ENCODE measurements at regions not wholly inside any gene's neighbourhood (a gene's known extent, or its start where the extent isn't known, plus 50 kb on each side); places are given as distances from the start of the nearest gene placed in this dataset.

DNA sequence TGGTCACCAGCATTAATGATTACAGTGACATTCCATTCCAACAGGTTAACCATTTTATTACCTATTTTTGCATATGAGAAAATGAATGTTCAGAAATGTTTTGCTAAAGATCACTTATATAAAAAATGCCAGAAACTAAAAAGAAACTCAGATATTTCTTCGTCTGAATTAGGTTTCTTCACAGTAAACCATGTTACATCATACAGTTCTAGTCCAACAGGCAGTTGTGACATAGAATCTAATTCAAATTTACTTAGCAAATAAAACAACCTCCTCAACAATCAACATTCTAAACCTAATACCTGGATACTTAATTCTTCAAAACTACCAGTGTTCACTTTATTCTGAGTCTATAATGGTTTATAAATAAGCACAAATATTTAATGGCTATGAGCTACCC is 416.3 kb upstream of the LRRTM4 start:
- no peak for DNase-seq (ENCODE audit: low read depth)
- H3K4me3 ChIP-seq (ENCODE audit: low read depth, low read length), result no peak overlapping the region
- no peak for TF ChIP-seq CTCF (IDR thresholded peaks at IDR 0.05; ENCODE audit: insufficient read depth, low read depth, low read length)

DNA sequence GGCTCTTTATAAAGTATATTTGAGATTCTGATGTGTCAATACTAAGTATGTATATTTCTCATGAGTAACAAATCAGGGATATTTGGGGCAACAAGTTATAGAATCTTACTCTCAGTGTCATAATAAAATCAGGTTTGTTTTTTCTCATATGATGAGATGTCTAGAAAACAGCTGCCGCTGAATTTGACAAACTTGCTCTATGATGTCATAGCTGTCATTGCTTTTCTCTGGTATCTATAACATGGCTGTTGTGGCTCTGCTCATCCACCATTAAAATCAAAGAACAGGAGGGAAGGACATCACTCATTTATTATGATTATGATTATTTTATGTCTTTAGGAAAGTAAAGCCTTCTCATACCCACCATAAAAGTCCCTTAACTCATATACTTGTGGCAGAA is 417.2 kb upstream of the LRRTM4 start:
- DNase-seq (ENCODE audit: low read depth), result no peak
- H3K4me3 ChIP-seq (ENCODE audit: low read depth, low read length), result no peak overlapping the region
- no peak for TF ChIP-seq CTCF (IDR thresholded peaks at IDR 0.05; ENCODE audit: insufficient read depth, low read depth, low read length)

DNA sequence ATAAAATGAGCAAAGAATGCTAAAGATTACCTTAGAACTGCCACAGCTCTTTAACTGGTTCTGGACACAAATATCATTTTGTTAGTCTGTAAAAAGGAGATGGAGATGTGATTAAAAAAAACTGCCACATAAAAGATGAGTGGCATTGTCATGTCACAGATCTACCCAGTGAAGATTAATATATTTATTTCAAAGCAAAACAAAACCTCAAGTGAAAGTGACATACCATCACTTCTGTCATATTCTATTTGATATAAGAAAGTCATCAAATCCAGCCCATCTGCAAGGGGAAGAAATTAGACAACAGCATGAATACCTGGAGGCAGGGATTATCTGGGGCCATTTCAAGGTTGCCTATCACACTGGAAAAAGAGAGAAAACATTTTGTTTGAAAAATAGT is 417.6 kb upstream of the LRRTM4 start:
- no peak overlapping the region for H3K4me3 ChIP-seq (ENCODE audit: low read depth, low read length)
- no peak for TF ChIP-seq CTCF (IDR thresholded peaks at IDR 0.05; ENCODE audit: insufficient read depth, low read depth, low read length)
- no peak for DNase-seq (ENCODE audit: low read depth)

- H3K4me3 ChIP-seq (ENCODE audit: low read depth, low read length), result no peak overlapping the region
- TF ChIP-seq CTCF (IDR thresholded peaks at IDR 0.05; ENCODE audit: insufficient read depth, low read depth, low read length), result no peak
- no peak for DNase-seq (ENCODE audit: low read depth)
These were observed 432.8 kb upstream of the LRRTM4 start for GRCh38 chr2:77954931-77955330.

DNA sequence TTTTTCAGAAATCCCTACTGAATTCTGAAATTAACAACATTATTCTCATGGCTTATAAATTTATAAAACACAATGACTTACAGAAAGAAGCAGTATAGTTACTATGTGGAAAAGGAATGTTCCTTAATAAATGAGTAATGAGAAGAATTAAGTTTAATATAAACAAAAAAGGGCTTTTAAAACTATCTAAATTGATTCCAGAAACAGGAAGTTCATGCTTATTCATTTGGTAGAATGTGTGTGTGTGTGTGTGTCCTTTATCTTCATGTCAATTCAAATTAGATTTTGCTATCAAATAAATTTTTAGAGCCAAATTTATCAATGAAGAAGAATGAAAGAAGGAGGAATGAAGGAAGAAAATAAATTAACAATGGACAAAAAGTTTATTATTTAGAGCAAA is 440.8 kb upstream of the LRRTM4 start:
- H3K4me3 ChIP-seq (ENCODE audit: low read depth, low read length), result no peak overlapping the region
- no peak for TF ChIP-seq CTCF (IDR thresholded peaks at IDR 0.05; ENCODE audit: insufficient read depth, low read depth, low read length)
- DNase-seq (ENCODE audit: low read depth), result no peak

GRCh38 chr2:77977471-77978063 is 455.4 kb upstream of the LRRTM4 start:
- no peak overlapping the region for H3K4me3 ChIP-seq (ENCODE audit: low read depth, low read length)
- DNase-seq (ENCODE audit: low read depth), result no peak
- TF ChIP-seq CTCF (IDR thresholded peaks at IDR 0.05; ENCODE audit: insufficient read depth, low read depth, low read length), result no peak

DNA sequence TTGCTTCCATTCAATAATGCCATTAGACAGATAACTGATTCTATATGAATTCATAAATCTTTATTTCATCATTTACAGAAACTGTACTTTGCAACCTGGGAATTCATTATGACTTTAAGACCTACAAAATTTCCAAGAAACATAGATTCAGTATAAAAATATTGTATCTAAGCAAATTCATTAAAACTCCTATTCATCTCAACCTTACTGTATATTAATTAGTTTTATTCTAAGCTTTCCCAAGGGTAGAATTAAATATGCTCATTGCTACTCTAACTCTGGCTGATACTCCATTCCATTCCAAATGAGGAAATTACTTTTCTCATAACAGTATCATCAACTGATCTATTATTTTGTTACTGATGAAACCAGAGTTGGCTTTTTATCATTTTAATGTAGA is 473.0 kb upstream of the LRRTM4 start:
- DNase-seq (ENCODE audit: low read depth), result no peak
- no peak for TF ChIP-seq CTCF (IDR thresholded peaks at IDR 0.05; ENCODE audit: insufficient read depth, low read depth, low read length)
- no peak overlapping the region for H3K4me3 ChIP-seq (ENCODE audit: low read depth, low read length)

Data from fibroblast of villous mesenchyme (primary cell).